ENCODE measurements at regions not wholly inside any gene's neighbourhood (a gene's known extent, or its start where the extent isn't known, plus 50 kb on each side); places are given as distances from the start of the nearest gene placed in this dataset.

GRCh38 chr4:106677213-106677612 is 308.6 kb upstream of the GIMD1 start:
- no peak for DNase-seq (ENCODE audit: low read depth in 2 of 2)

GRCh38 chr4:106676173-106676921 is 307.8 kb upstream of the GIMD1 start:
- no peak for DNase-seq (ENCODE audit: low read depth in 2 of 2)

GRCh38 chr4:106671716-106672115 is 303.1 kb upstream of the GIMD1 start:
- DNase-seq (ENCODE audit: low read depth in 2 of 2) = no peak

- no peak for DNase-seq (ENCODE audit: low read depth in 2 of 2)
Measured at GRCh38 chr4:106670976-106671375, 302.4 kb upstream of the GIMD1 start.

GRCh38 chr4:106659371-106659770 is 290.8 kb upstream of the GIMD1 start:
- DNase-seq (ENCODE audit: low read depth in 2 of 2) = no peak

- no peak for DNase-seq (ENCODE audit: low read depth in 2 of 2)
Measured at GRCh38 chr4:106652095-106652494, 283.5 kb upstream of the GIMD1 start.

GRCh38 chr4:106650701-106651100 is 282.1 kb upstream of the GIMD1 start:
- DNase-seq (ENCODE audit: low read depth in 2 of 2) = no peak

- no peak for DNase-seq (ENCODE audit: low read depth in 2 of 2)
Measured at GRCh38 chr4:106647451-106647850, 278.9 kb upstream of the GIMD1 start.

- no peak for DNase-seq (ENCODE audit: low read depth in 2 of 2)
Measured at GRCh38 chr4:106629268-106629625, 260.7 kb upstream of the GIMD1 start.

- DNase-seq (ENCODE audit: low read depth in 2 of 2) = no peak
Measured at GRCh38 chr4:106628586-106629267, 260.1 kb upstream of the GIMD1 start.

GRCh38 chr4:106627051-106627450 is 258.5 kb upstream of the GIMD1 start:
- DNase-seq (ENCODE audit: low read depth in 2 of 2) = no peak

GRCh38 chr4:106624671-106625070 is 256.1 kb upstream of the GIMD1 start:
- DNase-seq (ENCODE audit: low read depth in 2 of 2) = no peak

- no peak for DNase-seq (ENCODE audit: low read depth in 2 of 2)
Measured at GRCh38 chr4:106618956-106619355, 250.4 kb upstream of the GIMD1 start.

- DNase-seq (ENCODE audit: low read depth in 2 of 2) = no peak
Measured at GRCh38 chr4:106615961-106616360, 247.4 kb upstream of the GIMD1 start.

GRCh38 chr4:106615410-106615945 is 246.9 kb upstream of the GIMD1 start:
- DNase-seq (ENCODE audit: low read depth in 2 of 2) = no peak

- no peak for DNase-seq (ENCODE audit: low read depth in 2 of 2)
Measured at GRCh38 chr4:106614441-106614840, 245.9 kb upstream of the GIMD1 start.

GRCh38 chr4:106609917-106610316 is 241.3 kb upstream of the GIMD1 start:
- DNase-seq (ENCODE audit: low read depth in 2 of 2) = no peak

GRCh38 chr4:106607558-106607957 is 239.0 kb upstream of the GIMD1 start:
- DNase-seq (ENCODE audit: low read depth in 2 of 2) = no peak

- no peak for DNase-seq (ENCODE audit: low read depth in 2 of 2)
Measured at GRCh38 chr4:106604319-106605051, 235.9 kb upstream of the GIMD1 start.

GRCh38 chr4:106603471-106603870 is 234.9 kb upstream of the GIMD1 start:
- DNase-seq (ENCODE audit: low read depth in 2 of 2) = no peak

- DNase-seq (ENCODE audit: low read depth in 2 of 2) = no peak
Measured at GRCh38 chr4:106602711-106603110, 234.1 kb upstream of the GIMD1 start.

GRCh38 chr4:106601519-106601918 is 232.9 kb upstream of the GIMD1 start:
- no peak for DNase-seq (ENCODE audit: low read depth in 2 of 2)

GRCh38 chr4:106595906-106596305 is 227.3 kb upstream of the GIMD1 start:
- no peak for DNase-seq (ENCODE audit: low read depth in 2 of 2)

All from stimulated activated CD4-positive, alpha-beta T cell treated with anti-CD3 and anti-CD28 coated beads, Interleukin-4, amount 100 ng/mL, for 48 hours (primary cell).